ENCODE measurements at regions not wholly inside any gene's neighbourhood (a gene's known extent, or its start where the extent isn't known, plus 50 kb on each side); places are given as distances from the start of the nearest gene placed in this dataset.

GRCh38 chr20:57111028-57111373 is 155.4 kb downstream of the BMP7 start:
- Histone ChIP-seq H3K4me1 (peaks cover 11% of the 10 kb centered on the region; the same call in 1 of the 2 replicates), H3K4me3 (no peak overlapping the region), H3K27me3 (no peaks in the 10 kb centered on the region), H3K36me3 (no peaks in the 10 kb centered on the region), H3K4me2 (no peak overlapping the region), H3K27ac (no peak overlapping the region), H4K20me1 (no peaks in the 10 kb centered on the region), H3K9me3 (no peaks in the 10 kb centered on the region), H3K9ac (no peak overlapping the region)
- TF ChIP-seq Cebpa-rat (IDR thresholded peaks at IDR 0.05): no peak

DNA sequence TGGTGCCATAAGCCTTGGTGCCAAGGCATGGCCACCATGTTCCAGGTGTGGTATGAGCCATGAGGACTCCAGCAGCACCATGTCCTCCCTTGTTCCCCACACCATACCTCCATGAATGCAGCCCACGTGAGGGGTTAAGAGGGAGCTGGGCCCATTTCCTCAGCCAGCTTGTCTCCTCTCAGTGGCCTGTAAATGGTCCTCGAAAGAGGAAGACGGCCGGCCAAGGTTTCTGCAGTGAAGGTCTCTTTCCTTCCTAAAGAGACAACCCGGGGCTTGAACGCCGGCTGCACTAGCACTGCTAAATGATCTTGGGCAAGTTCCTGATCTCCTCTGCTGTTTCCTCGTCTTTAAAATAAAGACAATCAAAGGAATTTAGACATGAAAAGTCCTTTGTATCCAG is 154.0 kb downstream of the BMP7 start:
- Histone ChIP-seq H3K27me3 (no peaks in the 10 kb centered on the region), H3K4me3 (no peak overlapping the region), H3K4me2 (no peak overlapping the region), H3K9ac (no peak overlapping the region), H3K4me1 (peaks cover 11% of the 10 kb centered on the region; the same call in 1 of the 2 replicates), H3K27ac (no peak overlapping the region), H3K9me3 (no peaks in the 10 kb centered on the region), H4K20me1 (no peaks in the 10 kb centered on the region), H3K36me3 (no peaks in the 10 kb centered on the region)
- no peak for TF ChIP-seq Cebpa-rat (IDR thresholded peaks at IDR 0.05)

GRCh38 chr20:57114290-57115005 is 152.0 kb downstream of the BMP7 start:
- no peak overlapping the region for H3K4me3 ChIP-seq
- no peaks in the 10 kb centered on the region for H3K27me3 ChIP-seq
- H3K27ac ChIP-seq: no peak overlapping the region
- H3K36me3 ChIP-seq: no peaks in the 10 kb centered on the region
- H3K4me1 ChIP-seq: peaks cover 3% of the 10 kb centered on the region; the same call in 1 of the 2 replicates
- H3K4me2 ChIP-seq: no peak overlapping the region
- no peak overlapping the region for H3K9ac ChIP-seq
- no peak for TF ChIP-seq Cebpa-rat (IDR thresholded peaks at IDR 0.05)
- H3K9me3 ChIP-seq: no peaks in the 10 kb centered on the region
- no peaks in the 10 kb centered on the region for H4K20me1 ChIP-seq

DNA sequence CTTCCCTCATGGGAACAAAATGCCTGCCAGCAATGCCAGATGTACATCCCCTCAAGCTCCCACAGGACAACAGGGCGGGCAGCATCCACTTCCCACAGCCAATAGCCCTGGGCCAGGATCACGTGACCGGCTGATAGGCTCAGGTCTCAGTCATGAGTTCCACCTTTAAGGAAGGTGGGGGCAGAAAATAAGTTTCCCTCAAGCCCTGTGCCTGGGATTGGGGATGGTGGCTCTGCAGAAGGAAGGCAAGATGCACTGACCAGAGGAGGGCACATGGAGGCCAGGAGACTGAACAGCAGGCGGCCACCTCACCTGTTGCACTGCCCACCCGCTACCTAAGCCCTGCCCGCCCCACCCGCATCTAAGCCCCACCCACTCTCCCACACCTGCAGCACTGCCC is 149.1 kb downstream of the BMP7 start:
- Histone ChIP-seq H3K9ac (no peak overlapping the region), H3K4me2 (no peak overlapping the region), H4K20me1 (no peaks in the 10 kb centered on the region), H3K9me3 (no peaks in the 10 kb centered on the region), H3K4me1 (peaks cover 5% of the 10 kb centered on the region), H3K36me3 (no peaks in the 10 kb centered on the region), H3K27me3 (no peaks in the 10 kb centered on the region), H3K27ac (no peak overlapping the region), H3K4me3 (no peak overlapping the region)
- no peak for TF ChIP-seq Cebpa-rat (IDR thresholded peaks at IDR 0.05)

DNA sequence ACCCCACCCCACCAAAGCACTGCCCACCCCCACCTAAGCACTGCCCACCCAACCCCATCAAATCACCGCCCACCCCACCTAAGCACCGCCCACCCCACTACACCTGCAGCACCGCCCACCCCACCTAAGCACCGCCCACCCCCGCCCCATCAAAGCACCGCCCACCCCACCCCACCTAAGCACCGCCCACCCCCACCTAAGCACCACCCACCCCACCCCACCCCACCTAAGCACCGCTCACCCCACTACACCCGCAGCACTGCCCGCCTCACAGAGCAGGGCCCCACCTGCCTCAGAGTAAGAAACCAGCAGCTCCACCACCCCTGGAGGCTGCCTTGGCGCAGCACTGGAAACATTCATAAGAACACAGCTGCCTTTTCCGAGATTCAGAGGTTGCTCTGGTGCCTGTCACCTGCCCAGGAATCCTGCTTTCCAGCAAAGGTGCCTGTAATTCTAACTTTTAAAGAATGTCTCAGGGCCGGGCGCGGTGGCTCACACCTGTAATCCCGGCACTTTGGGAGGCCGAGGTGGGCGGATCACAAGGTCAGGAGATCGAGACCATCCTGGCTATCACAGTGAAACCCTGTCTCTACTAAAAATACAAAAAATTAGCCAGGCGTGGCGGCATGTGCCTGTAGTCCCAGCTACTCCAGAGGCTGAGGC is 148.2 kb downstream of the BMP7 start:
- Histone ChIP-seq H3K9ac (no peak overlapping the region), H3K27ac (no peak overlapping the region), H4K20me1 (no peaks in the 10 kb centered on the region), H3K36me3 (no peaks in the 10 kb centered on the region), H3K4me1 (peaks cover 15% of the 10 kb centered on the region), H3K4me3 (no peak overlapping the region), H3K9me3 (no peaks in the 10 kb centered on the region), H3K27me3 (no peaks in the 10 kb centered on the region), H3K4me2 (no peak overlapping the region)
- no peak for TF ChIP-seq Cebpa-rat (IDR thresholded peaks at IDR 0.05)

Data from BLaER1 (cell line).